Globus pallidus (tissue), 1 donor: ENCODE measurements at regions not wholly inside any gene's neighbourhood (a gene's known extent, or its start where the extent isn't known, plus 50 kb on each side); places are given as distances from the start of the nearest gene placed in this dataset.

Experiments
- DNase-seq: peaks from one replicate; pipeline ENCODE4 v3.0.0-alpha.2; 2015; ENCODE audit warnings: low spot score

DNA sequence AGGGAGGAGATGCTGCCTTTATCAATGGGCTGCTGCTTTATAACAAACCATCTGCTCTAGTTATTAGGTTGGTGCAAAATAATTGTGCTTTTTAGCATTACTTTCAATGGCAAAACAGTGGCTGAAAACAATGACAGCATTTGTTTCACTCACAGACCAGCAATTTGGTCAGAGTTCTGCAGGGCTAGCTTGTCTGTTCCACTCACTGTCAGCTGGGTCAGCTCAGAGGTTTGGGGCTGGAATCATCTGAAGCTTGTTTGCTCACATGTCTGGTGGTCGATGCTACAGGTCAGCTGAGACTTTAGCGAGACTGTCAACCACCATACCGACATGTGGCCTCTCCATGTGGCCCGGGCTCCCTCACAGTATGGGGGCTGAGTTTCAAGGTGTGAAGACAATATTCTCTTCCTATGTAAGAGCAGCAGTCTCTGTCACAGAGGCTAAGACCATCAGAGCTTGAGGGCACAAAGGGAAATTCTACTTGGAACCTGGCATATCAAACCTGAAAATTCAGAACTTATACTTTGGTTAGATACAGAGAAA, 81.3 kb upstream of the LIMCH1 start:
- DNase-seq, result peak; percentile 77

- no peak for DNase-seq
Observed at GRCh38 chr4:41458689-41459088, 79.3 kb upstream of the LIMCH1 start.

GRCh38 chr4:41460641-41461040, 77.3 kb upstream of the LIMCH1 start:
- no peak for DNase-seq

DNA sequence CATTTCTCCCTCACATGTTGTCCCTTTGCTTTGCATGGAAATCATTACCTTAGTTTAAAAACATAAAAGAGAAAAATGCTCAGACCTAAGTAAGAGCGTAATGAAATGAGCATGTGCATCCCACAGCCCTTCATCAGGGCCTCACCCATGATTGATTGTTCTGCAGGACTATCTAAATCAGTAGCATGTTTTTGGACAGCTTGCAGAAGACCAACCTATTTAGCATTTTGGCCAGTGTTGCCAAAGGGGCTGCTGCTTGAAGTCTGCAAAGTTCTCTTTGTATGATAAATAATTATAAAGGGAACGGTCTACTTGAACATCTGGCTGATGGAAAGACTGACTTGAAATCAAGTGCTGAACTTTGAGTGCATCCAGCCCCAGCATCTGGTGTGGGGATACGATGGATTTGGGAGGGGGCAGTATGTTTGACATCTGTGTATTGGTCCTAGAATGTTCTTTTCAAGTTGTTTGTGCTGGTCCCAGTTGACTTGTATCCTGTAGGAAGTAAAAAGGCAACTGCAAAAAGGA, 76.1 kb upstream of the LIMCH1 start:
- no peak for DNase-seq

GRCh38 chr4:41465146-41465761, 72.7 kb upstream of the LIMCH1 start:
- no peak for DNase-seq

DNA sequence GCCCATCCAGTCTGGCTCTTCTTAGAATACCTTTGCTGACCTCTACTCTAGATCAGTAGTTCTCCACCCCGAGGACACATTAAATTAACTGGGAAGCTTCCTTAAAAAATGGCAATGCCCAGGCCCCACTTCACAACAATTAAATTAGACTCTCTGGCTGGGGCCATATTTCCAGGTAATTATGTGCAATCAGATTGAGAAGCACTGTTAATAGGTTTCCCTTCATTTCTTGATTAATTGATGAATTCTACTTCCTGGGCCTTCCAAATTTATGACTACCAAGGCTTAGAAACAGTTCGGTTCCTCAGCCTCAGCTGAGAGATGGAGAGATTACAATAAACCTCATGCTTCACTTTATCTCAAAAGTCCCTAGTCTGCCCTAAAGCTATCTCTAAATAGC, 71.7 kb upstream of the LIMCH1 start:
- DNase-seq, result no peak

GRCh38 chr4:41468122-41468521, 69.8 kb upstream of the LIMCH1 start:
- no peak for DNase-seq

DNA sequence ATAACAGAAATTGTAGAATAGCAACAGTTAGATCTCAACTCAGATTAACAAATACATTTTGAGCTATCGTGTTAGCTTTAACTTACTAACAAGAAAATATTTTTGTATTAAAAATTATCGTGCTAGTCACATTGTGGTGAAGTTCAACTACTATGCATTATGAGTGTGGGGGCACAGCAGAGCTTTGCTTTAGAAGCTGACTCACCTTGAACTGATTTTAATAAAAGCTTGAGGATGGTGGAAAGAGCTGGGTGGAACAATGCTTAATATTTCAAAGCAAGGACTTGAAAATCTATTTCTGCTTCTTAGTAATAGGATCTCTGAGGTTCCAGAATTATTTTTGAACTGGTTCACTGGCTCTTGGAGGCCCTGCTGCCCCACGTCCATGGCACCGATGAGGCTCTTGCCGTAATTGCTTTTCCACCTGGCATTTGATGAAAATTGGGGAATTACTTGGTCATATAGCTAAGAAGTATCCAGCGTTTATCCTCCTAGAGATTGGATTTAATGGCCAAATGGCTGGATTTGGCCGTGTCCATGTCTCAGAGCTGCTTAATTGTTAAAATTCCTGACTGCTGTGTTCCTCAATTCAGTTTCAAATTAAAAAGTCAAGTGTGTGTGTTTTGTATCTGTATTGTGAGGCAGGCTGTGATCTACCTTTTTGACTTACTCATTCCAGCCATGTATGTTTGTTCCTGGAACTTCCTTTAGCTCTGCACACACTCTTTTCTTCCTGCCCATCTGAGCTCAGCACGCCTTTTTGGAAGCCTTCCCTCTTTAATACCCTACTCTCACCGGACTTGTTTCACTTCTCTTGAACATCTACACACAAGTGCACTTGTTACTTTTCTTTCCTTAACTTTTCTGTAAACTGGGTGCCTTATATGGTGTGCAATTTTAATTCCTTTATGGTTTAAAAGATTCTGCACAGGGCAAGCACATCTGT, 66.6 kb upstream of the LIMCH1 start:
- DNase-seq, result no peak

- no peak for DNase-seq
Observed at GRCh38 chr4:41472081-41472480, 65.9 kb upstream of the LIMCH1 start.

DNA sequence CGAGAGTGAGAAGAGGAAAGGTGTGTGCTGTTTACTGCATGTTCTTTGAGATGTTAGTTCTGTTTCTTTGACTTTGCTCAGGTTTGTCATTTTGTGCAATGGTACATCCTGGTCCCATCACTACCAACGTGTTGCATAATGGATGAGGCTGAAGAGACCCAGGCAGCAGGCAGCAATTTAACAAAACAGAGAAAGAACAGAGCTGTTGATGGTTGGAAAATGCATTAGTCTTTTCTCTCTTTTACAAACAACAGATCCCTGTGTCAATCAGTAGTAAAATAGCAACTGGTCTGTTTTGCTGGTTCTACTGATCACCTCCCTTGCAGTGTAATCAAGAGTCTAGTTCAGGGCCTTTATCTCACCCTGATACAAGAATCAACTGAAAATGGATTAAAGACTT, 64.8 kb upstream of the LIMCH1 start:
- no peak for DNase-seq

DNA sequence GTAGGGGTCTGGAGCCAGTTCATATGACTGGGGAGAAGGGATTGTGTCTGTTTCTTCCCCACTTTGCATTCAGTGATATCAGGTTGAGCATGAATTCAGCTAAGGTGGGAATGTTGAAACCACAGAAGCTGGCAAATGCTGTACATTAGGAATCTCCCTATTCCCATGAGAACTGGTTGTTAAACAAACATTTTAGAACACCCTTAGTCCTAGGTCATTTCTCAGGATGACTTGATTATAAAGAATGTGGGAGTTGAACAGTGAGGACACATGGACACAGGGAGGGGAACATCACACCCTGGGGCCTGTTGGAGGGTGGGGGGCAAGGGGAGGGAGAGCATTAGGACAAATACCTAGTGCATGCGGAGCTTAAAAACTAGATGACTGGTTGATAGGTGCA, 62.6 kb upstream of the LIMCH1 start:
- no peak for DNase-seq

GRCh38 chr4:41476310-41476885, 61.6 kb upstream of the LIMCH1 start:
- no peak for DNase-seq

GRCh38 chr4:41477181-41477905, 60.6 kb upstream of the LIMCH1 start:
- DNase-seq, result no peak

DNA sequence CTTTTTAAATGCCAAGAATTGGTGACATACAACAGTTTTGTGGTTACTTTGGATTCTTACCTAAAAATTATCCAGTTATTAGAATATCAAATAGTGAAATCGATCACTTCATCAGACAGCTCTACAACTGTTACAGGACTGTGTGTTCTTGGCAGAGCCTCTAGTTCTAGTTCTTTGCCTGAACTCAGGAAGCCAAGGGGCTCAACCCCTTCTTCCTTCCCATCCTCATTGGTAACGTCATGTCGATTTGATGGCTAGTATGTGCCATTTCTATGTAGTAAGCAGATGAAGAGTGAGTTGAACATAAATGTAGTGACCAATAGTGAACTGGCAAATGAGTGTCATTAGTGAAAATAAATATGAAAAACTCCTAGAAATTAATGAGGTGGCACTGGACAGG, 59.4 kb upstream of the LIMCH1 start:
- DNase-seq, result no peak

DNA sequence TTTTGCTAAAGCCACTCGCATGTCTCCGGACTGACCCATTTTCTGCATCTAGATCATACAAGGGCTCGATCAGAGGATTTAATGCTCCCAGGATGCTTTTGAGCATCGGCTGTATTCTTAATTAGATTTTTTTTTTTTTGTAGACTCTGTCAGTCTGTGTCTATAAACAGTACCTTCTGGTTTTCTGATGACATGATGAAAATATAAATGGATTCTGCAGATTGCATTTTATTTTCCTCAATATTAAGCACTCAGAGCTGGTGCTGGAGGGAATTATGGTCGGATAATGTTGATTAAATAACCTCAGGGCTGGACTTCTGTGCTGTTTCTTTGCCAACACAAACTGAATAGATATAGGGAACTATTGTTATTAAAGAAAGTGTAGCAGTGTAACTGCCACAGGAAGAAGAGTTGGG, 57.1 kb upstream of the LIMCH1 start:
- no peak for DNase-seq

DNA sequence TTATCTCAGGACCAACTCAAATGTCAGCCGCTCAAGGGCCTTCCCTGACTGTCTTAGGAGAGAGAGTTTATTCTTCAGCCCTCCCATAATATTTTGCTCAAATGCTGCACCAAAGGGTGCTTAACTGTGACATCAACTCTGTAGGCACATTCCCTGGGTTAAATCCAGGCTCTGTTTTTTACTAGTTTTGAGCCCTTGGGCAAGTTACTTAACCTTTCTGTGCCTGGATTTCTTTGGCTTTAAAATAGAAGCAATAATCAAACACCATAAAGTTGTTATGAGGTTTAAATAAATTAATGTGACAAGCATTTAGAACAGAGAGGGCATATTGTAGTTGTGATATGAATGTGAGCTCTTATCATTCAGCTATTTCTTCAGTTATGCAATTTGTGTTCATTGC, 54.2 kb upstream of the LIMCH1 start:
- no peak for DNase-seq

- no peak for DNase-seq
Observed at GRCh38 chr4:41485041-41485440, 52.9 kb upstream of the LIMCH1 start.

DNA sequence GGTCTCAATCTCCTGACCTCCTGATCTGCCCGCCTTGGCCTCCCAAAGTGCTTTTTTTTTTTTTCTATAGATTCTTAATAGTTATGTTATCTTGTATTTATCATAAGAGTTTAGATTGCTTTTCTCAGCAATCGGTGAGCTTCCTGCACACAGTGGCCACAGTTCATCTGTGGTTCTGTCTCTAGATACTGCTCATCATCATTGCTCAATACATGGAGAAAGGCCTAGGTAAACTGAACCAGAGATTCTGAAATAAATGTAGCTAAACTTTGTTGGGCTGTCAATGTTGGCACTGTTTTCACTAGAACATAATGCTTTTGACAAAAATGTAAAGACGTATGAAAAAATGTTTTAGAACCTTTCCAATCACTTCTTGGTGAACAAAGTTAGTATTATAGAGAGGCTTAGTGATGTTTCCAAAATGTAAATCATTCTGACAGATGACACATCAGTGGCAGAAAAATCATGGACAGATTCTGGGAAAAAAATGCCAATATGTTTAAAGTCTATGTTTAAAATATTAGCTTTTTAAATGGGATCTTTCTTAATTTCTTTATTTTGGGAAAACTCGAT, 50.0 kb upstream of the LIMCH1 start:
- no peak for DNase-seq
